ENCODE measurements at regions not wholly inside any gene's neighbourhood (a gene's known extent, or its start where the extent isn't known, plus 50 kb on each side); places are given as distances from the start of the nearest gene placed in this dataset.

DNA sequence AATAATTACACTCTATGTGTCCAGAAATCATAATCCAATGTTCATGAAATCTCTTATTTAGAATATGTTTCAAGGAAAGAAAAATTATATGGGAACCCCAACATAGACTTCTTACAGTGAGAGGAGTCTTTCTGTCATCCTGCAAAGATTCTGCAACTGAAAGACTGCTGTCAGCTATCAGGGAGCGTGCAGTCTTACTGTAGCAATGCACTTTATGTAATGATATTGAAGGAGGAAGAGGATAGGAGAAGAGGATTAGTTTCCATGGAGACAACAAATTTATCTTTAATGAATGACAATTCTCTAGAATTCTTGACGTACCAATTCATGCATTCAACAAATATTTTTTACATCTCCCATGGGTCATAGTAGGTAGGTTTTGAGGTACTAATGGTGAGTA, 61.3 kb upstream of the MYT1L start:
- no peak for DNase-seq

DNA sequence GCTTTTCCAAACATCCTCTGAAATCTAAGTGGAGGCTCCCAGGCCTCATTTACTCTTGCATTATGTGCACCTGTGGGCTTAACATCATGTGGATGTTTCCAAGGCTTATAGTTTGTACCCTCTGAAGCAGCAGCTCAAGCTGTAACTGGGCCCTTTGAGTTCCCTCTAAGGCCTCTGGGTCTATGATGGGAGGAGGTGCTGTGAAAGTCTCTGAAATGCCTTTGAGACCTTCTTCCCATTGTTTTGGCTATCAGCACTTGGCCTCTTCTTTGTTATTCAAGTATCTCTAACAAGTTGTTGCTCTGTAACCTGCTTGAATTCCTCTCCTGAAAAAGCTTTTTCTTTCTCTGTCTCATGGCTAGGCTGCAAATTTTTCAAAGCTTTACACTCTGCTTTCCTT, 58.1 kb upstream of the MYT1L start:
- DNase-seq, result no peak

All from 8988T (cell line).